SH-SY5Y (cell line): ENCODE measurements at regions not wholly inside any gene's neighbourhood (a gene's known extent, or its start where the extent isn't known, plus 50 kb on each side); places are given as distances from the start of the nearest gene placed in this dataset.

Experiments used
- GATA2 ChIP-seq: IDR thresholded peaks from 2 replicates; pipeline ENCODE4 v1.6.1; 2011; ENCODE audit warnings: mild to moderate bottlenecking, low read depth, low read length
- GATA3 ChIP-seq: IDR thresholded peaks from 2 replicates; pipeline ENCODE4 v1.6.1; 2011; ENCODE audit warnings: low read depth, mild to moderate bottlenecking, low read length, moderate library complexity

GRCh38 chr9:38235244-38235643 lies 157.3 kb upstream of the ALDH1B1 start:
- no peak for TF ChIP-seq GATA3
- TF ChIP-seq GATA2: no peak
